Activated T-cell treated with anti-CD3 and anti-CD28 coated beads, Interleukin-2, amount 50 U/mL, for 24 hours (primary cell): ENCODE measurements at regions not wholly inside any gene's neighbourhood (a gene's known extent, or its start where the extent isn't known, plus 50 kb on each side); places are given as distances from the start of the nearest gene placed in this dataset.
"Not testable (repeated sequence)": the region's sequence is repeated elsewhere in the genome, so short reads cannot be mapped to it uniquely, and the experiment has no call there.

Experiments
- DNase-seq: peaks from one replicate; pipeline ENCODE4 v3.0.0-alpha.2; 2020
- H3K27ac Mint-ChIP-seq: 2 replicates; pipeline ENCODE4 v1.8.0; 2020; ENCODE audit warnings: mild to moderate bottlenecking, mixed read lengths
- H3K27me3 Mint-ChIP-seq: 2 replicates; pipeline ENCODE4 v1.8.0; 2020; ENCODE audit warnings: mixed read lengths
- H3K36me3 Mint-ChIP-seq: 2 replicates; pipeline ENCODE4 v1.8.0; 2020; ENCODE audit warnings: low read depth, mixed read lengths
- H3K4me1 Mint-ChIP-seq: 2 replicates; pipeline ENCODE4 v1.8.0; 2020; ENCODE audit warnings: low read depth, mixed read lengths
- H3K4me3 Mint-ChIP-seq: 2 replicates; pipeline ENCODE4 v1.8.0; 2020; ENCODE audit warnings: mild to moderate bottlenecking, moderate library complexity, mixed read lengths
- H3K9me3 Mint-ChIP-seq: 2 replicates; pipeline ENCODE4 v1.8.0; 2020; ENCODE audit warnings: mixed read lengths

GRCh38 chr19:27851543-27852060 is 1361.3 kb downstream of the UQCRFS1 start:
- Mint-ChIP-seq H3K4me3 (no peak overlapping the region), H3K9me3 (peaks cover 55% of the 10 kb centered on the region)

GRCh38 chr19:27851002-27851481 is 1361.9 kb downstream of the UQCRFS1 start:
- no peak overlapping the region for H3K27ac Mint-ChIP-seq
- no peaks in the 10 kb centered on the region for H3K4me1 Mint-ChIP-seq
- no peaks in the 10 kb centered on the region for H3K27me3 Mint-ChIP-seq
- no peak for DNase-seq
- peaks cover 60% of the 10 kb centered on the region for H3K9me3 Mint-ChIP-seq
- no peak overlapping the region for H3K4me3 Mint-ChIP-seq
- H3K36me3 Mint-ChIP-seq: peaks cover 17% of the 10 kb centered on the region

More at GRCh38 chr19:27851543-27852060, 1361.3 kb downstream of the UQCRFS1 start:
- peaks cover 17% of the 10 kb centered on the region for H3K36me3 Mint-ChIP-seq
- no peaks in the 10 kb centered on the region for H3K4me1 Mint-ChIP-seq
- no peak for DNase-seq
- H3K27me3 Mint-ChIP-seq: no peaks in the 10 kb centered on the region
- H3K27ac Mint-ChIP-seq: no peak overlapping the region

- no peaks in the 10 kb centered on the region for H3K27me3 Mint-ChIP-seq
- peaks cover 72% of the 10 kb centered on the region for H3K9me3 Mint-ChIP-seq
- peaks cover 18% of the 10 kb centered on the region for H3K36me3 Mint-ChIP-seq
- H3K27ac Mint-ChIP-seq: no peak overlapping the region
- H3K4me1 Mint-ChIP-seq: no peaks in the 10 kb centered on the region
- DNase-seq: no peak
- H3K4me3 Mint-ChIP-seq: no peak overlapping the region
These were observed 1366.0 kb downstream of the UQCRFS1 start for GRCh38 chr19:27846944-27847343.

GRCh38 chr19:27844261-27844660 is 1368.7 kb downstream of the UQCRFS1 start:
- Mint-ChIP-seq H3K27me3 (no peaks in the 10 kb centered on the region), H3K9me3 (peaks cover 68% of the 10 kb centered on the region), H3K27ac (no peak overlapping the region), H3K4me3 (no peak overlapping the region), H3K4me1 (no peaks in the 10 kb centered on the region), H3K36me3 (peaks cover 15% of the 10 kb centered on the region)
- no peak for DNase-seq

- peaks cover 15% of the 10 kb centered on the region for H3K36me3 Mint-ChIP-seq
These were observed 1369.1 kb downstream of the UQCRFS1 start for GRCh38 chr19:27843861-27844260.

GRCh38 chr19:27833031-27833430 is 1379.9 kb downstream of the UQCRFS1 start:
- peaks cover 38% of the 10 kb centered on the region for H3K9me3 Mint-ChIP-seq
- no peak for DNase-seq
- H3K4me1 Mint-ChIP-seq: no peaks in the 10 kb centered on the region
- no peak overlapping the region for H3K4me3 Mint-ChIP-seq
- peaks cover 26% of the 10 kb centered on the region for H3K36me3 Mint-ChIP-seq
- H3K27ac Mint-ChIP-seq: no peak overlapping the region
- H3K27me3 Mint-ChIP-seq: no peaks in the 10 kb centered on the region

More at GRCh38 chr19:27843861-27844260, 1369.1 kb downstream of the UQCRFS1 start:
- H3K27ac Mint-ChIP-seq: no peak overlapping the region
- no peak for DNase-seq
- H3K9me3 Mint-ChIP-seq: peaks cover 64% of the 10 kb centered on the region
- H3K4me3 Mint-ChIP-seq: no peak overlapping the region
- no peaks in the 10 kb centered on the region for H3K4me1 Mint-ChIP-seq
- H3K27me3 Mint-ChIP-seq: no peaks in the 10 kb centered on the region

GRCh38 chr19:27828829-27829228 is 1384.1 kb downstream of the UQCRFS1 start:
- Mint-ChIP-seq H3K27ac (no peak overlapping the region), H3K36me3 (peaks cover 36% of the 10 kb centered on the region), H3K4me3 (no peak overlapping the region), H3K4me1 (no peaks in the 10 kb centered on the region), H3K27me3 (no peaks in the 10 kb centered on the region), H3K9me3 (peaks cover 24% of the 10 kb centered on the region)
- no peak for DNase-seq

- H3K4me3 Mint-ChIP-seq: no peak overlapping the region
- DNase-seq: no peak
These were observed 1388.8 kb downstream of the UQCRFS1 start for GRCh38 chr19:27824108-27824507.

GRCh38 chr19:27822336-27822735 is 1390.6 kb downstream of the UQCRFS1 start:
- H3K27ac Mint-ChIP-seq: no peak overlapping the region

More at GRCh38 chr19:27824108-27824507, 1388.8 kb downstream of the UQCRFS1 start:
- H3K4me1 Mint-ChIP-seq: no peaks in the 10 kb centered on the region
- no peak overlapping the region for H3K27ac Mint-ChIP-seq
- H3K27me3 Mint-ChIP-seq: no peaks in the 10 kb centered on the region
- H3K9me3 Mint-ChIP-seq: peaks cover 26% of the 10 kb centered on the region
- peaks cover 41% of the 10 kb centered on the region for H3K36me3 Mint-ChIP-seq

GRCh38 chr19:27821418-27822018 is 1391.4 kb downstream of the UQCRFS1 start:
- H3K27me3 Mint-ChIP-seq: no peaks in the 10 kb centered on the region
- H3K9me3 Mint-ChIP-seq: peaks cover 44% of the 10 kb centered on the region
- H3K27ac Mint-ChIP-seq: no peak overlapping the region
- no peaks in the 10 kb centered on the region for H3K4me1 Mint-ChIP-seq
- DNase-seq: no peak
- no peak overlapping the region for H3K4me3 Mint-ChIP-seq
- peaks cover 43% of the 10 kb centered on the region for H3K36me3 Mint-ChIP-seq

More at GRCh38 chr19:27822336-27822735, 1390.6 kb downstream of the UQCRFS1 start:
- Mint-ChIP-seq H3K27me3 (no peaks in the 10 kb centered on the region), H3K4me1 (no peaks in the 10 kb centered on the region), H3K9me3 (peaks cover 37% of the 10 kb centered on the region), H3K4me3 (no peak overlapping the region), H3K36me3 (peaks cover 38% of the 10 kb centered on the region)
- no peak for DNase-seq

GRCh38 chr19:27815985-27816384 is 1397.0 kb downstream of the UQCRFS1 start:
- Mint-ChIP-seq H3K4me3 (no peak overlapping the region), H3K27me3 (no peaks in the 10 kb centered on the region), H3K27ac (no peak overlapping the region), H3K4me1 (no peaks in the 10 kb centered on the region), H3K9me3 (peaks cover 44% of the 10 kb centered on the region), H3K36me3 (peaks cover 36% of the 10 kb centered on the region)
- no peak for DNase-seq

GRCh38 chr19:27814834-27815233 is 1398.1 kb downstream of the UQCRFS1 start:
- Mint-ChIP-seq H3K36me3 (peaks cover 35% of the 10 kb centered on the region), H3K9me3 (peaks cover 46% of the 10 kb centered on the region)
- DNase-seq, H3K4me1 Mint-ChIP-seq, H3K27ac Mint-ChIP-seq, H3K4me3 Mint-ChIP-seq, H3K27me3 Mint-ChIP-seq: not testable (repeated sequence)

GRCh38 chr19:27814274-27814673 is 1398.7 kb downstream of the UQCRFS1 start:
- DNase-seq, H3K27ac Mint-ChIP-seq, H3K4me1 Mint-ChIP-seq, H3K27me3 Mint-ChIP-seq, H3K4me3 Mint-ChIP-seq: not testable (repeated sequence)
- peaks cover 46% of the 10 kb centered on the region for H3K9me3 Mint-ChIP-seq
- peaks cover 35% of the 10 kb centered on the region for H3K36me3 Mint-ChIP-seq

GRCh38 chr19:27806471-27807070 is 1406.4 kb downstream of the UQCRFS1 start:
- Mint-ChIP-seq H3K27ac (no peak overlapping the region), H3K4me3 (no peak overlapping the region), H3K4me1 (no peaks in the 10 kb centered on the region), H3K9me3 (peaks cover 15% of the 10 kb centered on the region), H3K36me3 (peaks cover 56% of the 10 kb centered on the region), H3K27me3 (no peaks in the 10 kb centered on the region)
- DNase-seq: no peak

- peaks cover under 1% of the 10 kb centered on the region for H3K4me1 Mint-ChIP-seq
- peaks cover 63% of the 10 kb centered on the region for H3K36me3 Mint-ChIP-seq
- peaks cover 15% of the 10 kb centered on the region for H3K9me3 Mint-ChIP-seq
- H3K27ac Mint-ChIP-seq: no peak overlapping the region
- no peak overlapping the region for H3K4me3 Mint-ChIP-seq
- DNase-seq: no peak
- H3K27me3 Mint-ChIP-seq: no peaks in the 10 kb centered on the region
These were observed 1407.1 kb downstream of the UQCRFS1 start for GRCh38 chr19:27805848-27806247.
